CD14-positive monocyte (primary cell): ENCODE measurements at regions not wholly inside any gene's neighbourhood (a gene's known extent, or its start where the extent isn't known, plus 50 kb on each side); places are given as distances from the start of the nearest gene placed in this dataset.

Source experiments
- DNase-seq, 3 donors: peaks; one replicate each; pipeline ENCODE4 v3.0.0-alpha.2; 2011 to 2022
- H2AFZ ChIP-seq: 2 replicates; pipeline ENCODE4 v1.6.0; 2012; ENCODE audit warnings: mild to moderate bottlenecking, low read depth, low read length, inconsistent platforms; ENCODE audit not compliant: insufficient read depth, poor library complexity, severe bottlenecking
- H3K27ac ChIP-seq, 2 donors: 1 replicate in 1 of 2; 2 replicates in 1 of 2; pipeline ENCODE4 v1.5.1; 2012 to 2013; ENCODE audit warnings: low read length in 2 of 2, control low read depth in 1 of 2, inconsistent platforms in 1 of 2, low read depth in 1 of 2, mild to moderate bottlenecking in 1 of 2
- H3K27me3 ChIP-seq, 2 donors: one replicate each; pipeline versions ENCODE4 v1.6.0 to v1.6.1; 2011 to 2013; ENCODE audit warnings: low read length in 2 of 2; ENCODE audit not compliant: control insufficient read depth in 2 of 2, insufficient read depth in 2 of 2
- H3K36me3 ChIP-seq, 2 donors: replicated peaks in 1 of 2; 1 replicate in 1 of 2; 2 replicates in 1 of 2; pipeline versions ENCODE4 v1.5.1 to v1.6.1; 2012 to 2013; ENCODE audit warnings: low read length in 2 of 2, control low read depth in 1 of 2, inconsistent platforms in 1 of 2, mild to moderate bottlenecking in 1 of 2; ENCODE audit not compliant: insufficient read depth in 2 of 2, control insufficient read depth in 1 of 2
- H3K4me1 ChIP-seq, 2 donors: 1 replicate in 1 of 2; 2 replicates in 1 of 2; pipeline versions ENCODE4 v1.5.1 to v1.6.1; 2012 to 2013; ENCODE audit warnings: low read length in 2 of 2, control low read depth in 1 of 2, inconsistent platforms in 1 of 2, mild to moderate bottlenecking in 1 of 2, moderate library complexity in 1 of 2; ENCODE audit not compliant: insufficient read depth in 2 of 2, control insufficient read depth in 1 of 2
- H3K4me2 ChIP-seq: replicated peaks from 2 replicates; pipeline ENCODE3; 2012; ENCODE audit warnings: low read length, moderate library complexity, mild to moderate bottlenecking; ENCODE audit not compliant: poor library complexity, severe bottlenecking; ENCODE audit errors: extremely low read depth
- H3K4me3 ChIP-seq, 3 experiments: fragments of 200-600 bp in 1 of 3; sonication (generic) in 1 of 3; replicated peaks in 1 of 3; 1 replicate in 2 of 3; 2 replicates in 1 of 3; pipeline ENCODE4 v1.5.1; 2011 to 2013; ENCODE audit warnings: low read length in 3 of 3, mild to moderate bottlenecking in 3 of 3, control low read depth in 2 of 3, low read depth in 2 of 3, inconsistent platforms in 1 of 3, moderate library complexity in 1 of 3
- H3K79me2 ChIP-seq: 2 replicates; pipeline ENCODE4 v1.6.0; 2012; ENCODE audit warnings: mild to moderate bottlenecking, control low read depth, inconsistent platforms, low read length, moderate library complexity; ENCODE audit not compliant: insufficient read depth
- H3K9ac ChIP-seq: 2 replicates; pipeline ENCODE4 v1.6.0; 2017; ENCODE audit warnings: low read length, mild to moderate bottlenecking; ENCODE audit not compliant: insufficient read depth, poor library complexity, severe bottlenecking
- H3K9me3 ChIP-seq, 2 donors: replicated peaks in 1 of 2; 1 replicate in 1 of 2; 2 replicates in 1 of 2; pipeline versions ENCODE4 v1.5.1 to v1.6.1; 2012 to 2013; ENCODE audit warnings: low read length in 2 of 2, control low read depth in 1 of 2; ENCODE audit not compliant: control insufficient read depth in 1 of 2, insufficient read depth in 1 of 2
- H4K20me1 ChIP-seq: 2 replicates; pipeline ENCODE4 v1.6.0; 2012; ENCODE audit warnings: mild to moderate bottlenecking, low read length, control low read depth, moderate library complexity; ENCODE audit not compliant: insufficient read depth
- H3K27ac Mint-ChIP-seq, 7 donors: one replicate each; pipeline ENCODE4 v1.8.0; 2020; ENCODE audit warnings: mild to moderate bottlenecking in 7 of 7, mixed read lengths in 7 of 7, moderate library complexity in 6 of 7, inconsistent platforms in 2 of 7
- H3K27me3 Mint-ChIP-seq, 3 donors: one replicate each; pipeline ENCODE4 v1.8.0; 2021 to 2022; ENCODE audit warnings: low read depth in 3 of 3, mild to moderate bottlenecking in 3 of 3, mixed read lengths in 3 of 3, moderate library complexity in 3 of 3, inconsistent platforms in 1 of 3
- H3K36me3 Mint-ChIP-seq, 2 donors: one replicate each; pipeline ENCODE4 v1.8.0; 2020; ENCODE audit warnings: mixed read lengths in 2 of 2, inconsistent platforms in 1 of 2, mild to moderate bottlenecking in 1 of 2
- H3K4me1 Mint-ChIP-seq: one replicate; pipeline ENCODE4 v1.8.0; 2020; ENCODE audit warnings: mild to moderate bottlenecking, mixed read lengths
- H3K4me3 Mint-ChIP-seq, 2 donors: one replicate each; pipeline ENCODE4 v1.8.0; 2020; ENCODE audit warnings: mild to moderate bottlenecking in 2 of 2, mixed read lengths in 2 of 2, moderate library complexity in 1 of 2
- H3K9me3 Mint-ChIP-seq, 7 donors: one replicate each; pipeline ENCODE4 v1.8.0; 2020 to 2022; ENCODE audit warnings: mixed read lengths in 7 of 7, mild to moderate bottlenecking in 6 of 7, moderate library complexity in 6 of 7, inconsistent platforms in 2 of 7
- WGBS: methylation state at CpG from one replicate; pipeline ENCODE4 v1.1.5; 2013; ENCODE audit warnings: missing lambda C conversion rate; ENCODE audit not compliant: insufficient coverage; 5-methylcytosine and 5-hydroxymethylcytosine counted together
- intact Hi-C, 2 donors: fragments of 100-400 bp; cut with micrococcal nuclease; formaldehyde crosslinking; loops; one replicate each; pipeline versions ENCODE4 v1.15.0 to v1.15.1; 2023
- TF ChIP-seq, protein P1 (sequence below): fragments of 200-600 bp; IDR thresholded peaks from one replicate; pipeline ENCODE4 v1.8.0; 2022; ENCODE audit warnings: antibody characterized with exemption, mild to moderate bottlenecking

DNA sequence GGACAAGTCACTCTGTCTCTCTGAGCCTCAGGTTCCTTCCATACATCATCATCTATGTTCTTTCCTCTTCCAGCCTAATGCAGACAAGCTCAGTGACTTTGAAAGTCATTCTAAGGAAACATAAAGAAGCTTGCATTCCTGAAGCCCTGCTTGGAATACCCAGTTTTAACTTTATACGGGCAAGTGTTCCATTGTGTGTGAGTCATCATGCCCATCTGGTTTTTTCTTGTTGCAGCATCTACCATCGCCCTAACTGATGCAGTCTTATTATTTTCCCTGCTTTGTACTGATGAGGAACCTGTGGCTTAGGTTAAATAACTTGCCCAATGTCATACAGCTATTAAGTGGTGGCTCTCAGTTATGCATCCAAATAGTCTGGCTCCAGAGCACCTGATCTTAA is 177.9 kb upstream of the RAI2 start:
- Mint-ChIP-seq H3K9me3 (no peaks in the 10 kb centered on the region), H3K27me3 (no peaks in the 10 kb centered on the region), H3K4me1 (no peaks in the 10 kb centered on the region), H3K36me3 (no peaks in the 10 kb centered on the region), H3K27ac (peak overlapping the region in 1 of 7 donors; percentile 25), H3K4me3 (no peak overlapping the region)
- Histone ChIP-seq H3K4me2 (no peak overlapping the region), H3K9me3 (no peaks in the 10 kb centered on the region), H3K27ac (no peak overlapping the region), H2AFZ (no peak overlapping the region), H4K20me1 (no peaks in the 10 kb centered on the region), H3K4me3 (no peak overlapping the region), H3K36me3 (no peaks in the 10 kb centered on the region), H3K27me3 (no peaks in the 10 kb centered on the region), H3K9ac (no peak overlapping the region), H3K79me2 (no peaks in the 10 kb centered on the region), H3K4me1 (no peaks in the 10 kb centered on the region)
- no peak for DNase-seq
- 92% methylated on average over 2 of the region's 2 CpGs for WGBS
- intact Hi-C loops: no loop called here
- TF ChIP-seq, protein P1, sequence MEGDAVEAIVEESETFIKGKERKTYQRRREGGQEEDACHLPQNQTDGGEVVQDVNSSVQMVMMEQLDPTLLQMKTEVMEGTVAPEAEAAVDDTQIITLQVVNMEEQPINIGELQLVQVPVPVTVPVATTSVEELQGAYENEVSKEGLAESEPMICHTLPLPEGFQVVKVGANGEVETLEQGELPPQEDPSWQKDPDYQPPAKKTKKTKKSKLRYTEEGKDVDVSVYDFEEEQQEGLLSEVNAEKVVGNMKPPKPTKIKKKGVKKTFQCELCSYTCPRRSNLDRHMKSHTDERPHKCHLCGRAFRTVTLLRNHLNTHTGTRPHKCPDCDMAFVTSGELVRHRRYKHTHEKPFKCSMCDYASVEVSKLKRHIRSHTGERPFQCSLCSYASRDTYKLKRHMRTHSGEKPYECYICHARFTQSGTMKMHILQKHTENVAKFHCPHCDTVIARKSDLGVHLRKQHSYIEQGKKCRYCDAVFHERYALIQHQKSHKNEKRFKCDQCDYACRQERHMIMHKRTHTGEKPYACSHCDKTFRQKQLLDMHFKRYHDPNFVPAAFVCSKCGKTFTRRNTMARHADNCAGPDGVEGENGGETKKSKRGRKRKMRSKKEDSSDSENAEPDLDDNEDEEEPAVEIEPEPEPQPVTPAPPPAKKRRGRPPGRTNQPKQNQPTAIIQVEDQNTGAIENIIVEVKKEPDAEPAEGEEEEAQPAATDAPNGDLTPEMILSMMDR: no peak

DNA sequence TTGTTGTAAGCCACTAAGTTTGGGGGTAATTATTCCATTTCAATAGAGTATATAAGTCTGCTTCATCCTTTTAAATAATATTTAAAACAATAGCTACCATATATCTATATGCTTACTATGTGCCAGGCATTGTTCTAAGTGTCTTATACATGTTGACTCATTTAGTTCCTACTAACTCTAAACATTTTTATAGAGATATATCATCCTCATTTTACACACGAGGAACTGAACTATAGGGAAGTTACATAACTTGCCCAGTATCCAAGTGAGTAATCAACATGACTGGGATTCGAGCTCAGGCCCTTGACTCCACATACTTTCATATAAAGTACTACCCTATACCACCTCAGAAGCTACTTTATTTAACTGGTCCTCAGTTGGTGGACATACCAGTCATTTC is 175.3 kb upstream of the RAI2 start:
- H3K4me3 Mint-ChIP-seq: no peak overlapping the region
- Histone ChIP-seq H3K4me3 (no peak overlapping the region), H3K27ac (no peak overlapping the region), H3K9me3 (peaks cover 0 to 7% of the 10 kb centered on the region in 2 donors), H3K79me2 (no peaks in the 10 kb centered on the region), H3K36me3 (no peaks in the 10 kb centered on the region), H2AFZ (no peak overlapping the region), H3K9ac (no peak overlapping the region), H3K27me3 (no peaks in the 10 kb centered on the region), H3K4me2 (no peak overlapping the region), H3K4me1 (no peaks in the 10 kb centered on the region), H4K20me1 (no peaks in the 10 kb centered on the region)
- intact Hi-C loops: no loop called here
- H3K36me3 Mint-ChIP-seq: no peaks in the 10 kb centered on the region
- WGBS: no CpG with 5 or more reads among the region's 2 CpGs
- H3K4me1 Mint-ChIP-seq: no peaks in the 10 kb centered on the region
- peaks cover 0 to 10% (median 5%) of the 10 kb centered on the region in 7 donors for H3K9me3 Mint-ChIP-seq
- no peak overlapping the region for H3K27ac Mint-ChIP-seq
- TF ChIP-seq, protein P1: no peak
- no peaks in the 10 kb centered on the region for H3K27me3 Mint-ChIP-seq
- DNase-seq: no peak
